HEK293 (cell line): ENCODE measurements at regions not wholly inside any gene's neighbourhood (a gene's known extent, or its start where the extent isn't known, plus 50 kb on each side); places are given as distances from the start of the nearest gene placed in this dataset.

Source experiments
- CTCF ChIA-PET: fragments of 350-600 bp; formaldehyde crosslinking; extraction: SDS; loops from one replicate; lab custom pipeline; 2021; ENCODE audit warnings: antibody characterized with exemption; lab: Yijun Ruan, JAX
- POLR2A ChIA-PET: fragments of 300-600 bp; formaldehyde crosslinking; extraction: SDS; loops from one replicate; lab custom pipeline; 2020; ENCODE audit warnings: antibody characterized with exemption, inconsistent platforms; lab: Yijun Ruan, JAX
- H3K27ac ChIP-seq: fragments of 200-500 bp; sonication (Bioruptor generic); 2 replicates; pipeline ENCODE4 v1.5.1; 2014; ENCODE audit warnings: low read depth, low read length, control low read depth, inconsistent platforms; ENCODE audit errors: extremely low read depth
- H3K36me3 ChIP-seq, 2 experiments: fragments of 200-500 bp in 1 of 2; sonication (Bioruptor generic) in 1 of 2; 1 replicate in 1 of 2; 2 replicates in 1 of 2; pipeline ENCODE4 v1.5.1; 2014 to 2017; ENCODE audit warnings: inconsistent platforms in 2 of 2, low read length in 2 of 2; ENCODE audit not compliant: control insufficient read depth in 2 of 2, insufficient read depth in 1 of 2
- H3K4me1 ChIP-seq: fragments of 200-500 bp; sonication (Bioruptor generic); 2 replicates; pipeline ENCODE4 v1.5.1; 2014; ENCODE audit warnings: mild to moderate bottlenecking, low read length, inconsistent platforms; ENCODE audit not compliant: control insufficient read depth, insufficient read depth
- H3K4me3 ChIP-seq: 2 replicates; pipeline ENCODE4 v1.5.1; 2011; ENCODE audit warnings: low read depth, mild to moderate bottlenecking, control low read depth, low read length, moderate library complexity
- H3K9me3 ChIP-seq: fragments of 200-500 bp; sonication (Bioruptor generic); 2 replicates; pipeline ENCODE4 v1.5.1; 2014; ENCODE audit warnings: low read depth, low read length, inconsistent platforms; ENCODE audit not compliant: control insufficient read depth, insufficient read depth
- EGR2 ChIP-seq: fragments of 450-650 bp; formaldehyde crosslinking; IDR thresholded peaks from 2 replicates; pipeline ENCODE4 v1.5.1; 2016; ENCODE audit warnings: low read depth, missing biosample characterization, missing genetic modification characterization
- GLI4 ChIP-seq: fragments of 450-650 bp; formaldehyde crosslinking; IDR thresholded peaks from 2 replicates; pipeline ENCODE4 v1.5.1; 2016; ENCODE audit warnings: missing biosample characterization, missing genetic modification characterization
- HOXD13 ChIP-seq: sonication (generic); formaldehyde crosslinking; IDR thresholded peaks from 2 replicates; pipeline ENCODE4 v1.8.0; 2022; ENCODE audit warnings: missing genetic modification reagents, borderline replicate concordance
- INSM2 ChIP-seq: fragments of 450-650 bp; formaldehyde crosslinking; IDR thresholded peaks from 2 replicates; pipeline ENCODE4 v1.5.1; 2016; ENCODE audit warnings: missing biosample characterization, missing genetic modification characterization
- KLF1 ChIP-seq: fragments of 450-650 bp; formaldehyde crosslinking; IDR thresholded peaks from 2 replicates; pipeline ENCODE4 v1.5.1; 2016; ENCODE audit warnings: missing biosample characterization, missing genetic modification characterization
- KLF9 ChIP-seq: fragments of 450-650 bp; formaldehyde crosslinking; IDR thresholded peaks from 2 replicates; pipeline ENCODE4 v1.5.1; 2016; ENCODE audit warnings: missing biosample characterization, missing genetic modification characterization, low read depth
- SETDB1 ChIP-seq: IDR thresholded peaks from one replicate; pipeline ENCODE4 v1.6.1; 2017; ENCODE audit warnings: mild to moderate bottlenecking, low read length, moderate library complexity, mixed read lengths; ENCODE audit not compliant: insufficient read length
- SP3 ChIP-seq: fragments of 450-650 bp; formaldehyde crosslinking; IDR thresholded peaks from 2 replicates; pipeline ENCODE4 v1.5.1; 2016; ENCODE audit warnings: missing biosample characterization, missing genetic modification characterization
- SP7 ChIP-seq: fragments of 450-650 bp; formaldehyde crosslinking; IDR thresholded peaks from 2 replicates; pipeline ENCODE4 v1.5.1; 2016; ENCODE audit warnings: missing biosample characterization, missing genetic modification characterization
- TCF7L2 ChIP-seq: IDR thresholded peaks from 2 replicates; pipeline ENCODE4 v1.6.1; 2011; ENCODE audit warnings: low read depth, mild to moderate bottlenecking, inconsistent platforms, low read length, moderate library complexity, borderline replicate concordance
- ZBTB1 ChIP-seq: fragments of 450-650 bp; formaldehyde crosslinking; IDR thresholded peaks from 2 replicates; pipeline ENCODE4 v1.5.1; 2016; ENCODE audit warnings: missing biosample characterization, missing genetic modification characterization
- ZBTB10 ChIP-seq: fragments of 450-650 bp; formaldehyde crosslinking; IDR thresholded peaks from 2 replicates; pipeline ENCODE4 v1.5.1; 2016; ENCODE audit warnings: missing biosample characterization, missing genetic modification characterization
- ZFP3 ChIP-seq: fragments of 450-650 bp; formaldehyde crosslinking; IDR thresholded peaks from 2 replicates; pipeline ENCODE4 v1.5.1; 2016; ENCODE audit warnings: low read depth, missing biosample characterization, missing genetic modification characterization
- ZNF132 ChIP-seq: fragments of 450-650 bp; formaldehyde crosslinking; IDR thresholded peaks from 2 replicates; pipeline ENCODE4 v1.5.1; 2017; ENCODE audit warnings: missing biosample characterization, missing genetic modification characterization, borderline replicate concordance
- ZNF148 ChIP-seq: fragments of 450-650 bp; formaldehyde crosslinking; IDR thresholded peaks from 2 replicates; pipeline ENCODE4 v1.5.0; 2017; ENCODE audit warnings: missing biosample characterization, missing genetic modification characterization, borderline replicate concordance
- ZNF16 ChIP-seq: fragments of 450-650 bp; formaldehyde crosslinking; IDR thresholded peaks from 2 replicates; pipeline ENCODE4 v1.5.1; 2016; ENCODE audit warnings: low read depth, missing biosample characterization, missing genetic modification characterization
- ZNF23 ChIP-seq: fragments of 450-650 bp; formaldehyde crosslinking; IDR thresholded peaks from 2 replicates; pipeline ENCODE4 v1.5.1; 2016; ENCODE audit warnings: missing biosample characterization, missing genetic modification characterization, borderline replicate concordance
- ZNF248 ChIP-seq: fragments of 450-650 bp; formaldehyde crosslinking; IDR thresholded peaks from 2 replicates; pipeline ENCODE4 v1.5.1; 2017; ENCODE audit warnings: missing biosample characterization, missing genetic modification characterization
- ZNF362 ChIP-seq: fragments of 450-650 bp; formaldehyde crosslinking; IDR thresholded peaks from 2 replicates; pipeline ENCODE4 v1.5.1; 2016; ENCODE audit warnings: missing biosample characterization, missing genetic modification characterization
- ZNF366 ChIP-seq: fragments of 450-650 bp; formaldehyde crosslinking; conservative IDR thresholded peaks from 2 replicates; pipeline ENCODE4 v1.5.1; 2016; ENCODE audit warnings: missing biosample characterization, missing genetic modification characterization
- ZNF398 ChIP-seq: fragments of 450-650 bp; formaldehyde crosslinking; IDR thresholded peaks from 2 replicates; pipeline ENCODE4 v1.5.1; 2017; ENCODE audit warnings: missing biosample characterization, missing genetic modification characterization
- ZNF600 ChIP-seq: fragments of 450-650 bp; formaldehyde crosslinking; IDR thresholded peaks from 2 replicates; pipeline ENCODE4 v1.5.1; 2016; ENCODE audit warnings: missing biosample characterization, missing genetic modification characterization
- ZNF610 ChIP-seq: fragments of 450-650 bp; formaldehyde crosslinking; IDR thresholded peaks from 2 replicates; pipeline ENCODE4 v1.5.1; 2016; ENCODE audit warnings: missing biosample characterization, missing genetic modification characterization, borderline replicate concordance
- ZNF747 ChIP-seq: fragments of 450-650 bp; formaldehyde crosslinking; IDR thresholded peaks from 2 replicates; pipeline ENCODE4 v1.5.1; 2016; ENCODE audit warnings: missing biosample characterization, missing genetic modification characterization
- ZNF843 ChIP-seq: fragments of 450-650 bp; formaldehyde crosslinking; IDR thresholded peaks from 2 replicates; pipeline ENCODE4 v1.5.1; 2016; ENCODE audit warnings: missing biosample characterization, missing genetic modification characterization
- ZSCAN16 ChIP-seq: fragments of 450-650 bp; formaldehyde crosslinking; IDR thresholded peaks from 2 replicates; pipeline ENCODE4 v1.5.1; 2016; ENCODE audit warnings: missing biosample characterization, missing genetic modification characterization
- ZSCAN18 ChIP-seq: fragments of 450-650 bp; formaldehyde crosslinking; IDR thresholded peaks from 2 replicates; pipeline ENCODE4 v1.5.1; 2016; ENCODE audit warnings: missing biosample characterization, missing genetic modification characterization

GRCh38 chr2:163324677-163325076 lies 411.1 kb downstream of the FIGN start:
- no peak overlapping the region for H3K4me3 ChIP-seq
- CTCF ChIA-PET, result no interaction called here
- TF ChIP-seq ZSCAN18 (tag by site-specific recombination) (no peak), ZNF747 (tag by site-specific recombination) (no peak), EGR2 (tag by site-specific recombination) (no peak), ZNF610 (no peak), ZNF398 (tag by site-specific recombination) (no peak), ZBTB10 (no peak), ZNF248 (tag by site-specific recombination) (no peak), ZNF366 (tag by site-specific recombination) (no peak), ZNF23 (no peak), ZNF16 (tag by site-specific recombination) (no peak), SETDB1 (no peak), KLF9 (no peak), ZNF843 (no peak), KLF1 (no peak)
- H3K36me3 ChIP-seq, result no peaks in the 10 kb centered on the region
- H3K9me3 ChIP-seq, result no peaks in the 10 kb centered on the region
- POLR2A ChIA-PET, result no interaction called here
- no peak overlapping the region for H3K27ac ChIP-seq
- no peaks in the 10 kb centered on the region for H3K4me1 ChIP-seq

GRCh38 chr2:163319006-163319405 lies 416.8 kb downstream of the FIGN start:
- Histone ChIP-seq H3K4me3 (no peak overlapping the region), H3K27ac (no peak overlapping the region), H3K4me1 (no peaks in the 10 kb centered on the region), H3K9me3 (no peaks in the 10 kb centered on the region), H3K36me3 (no peaks in the 10 kb centered on the region)
- ChIA-PET CTCF (no interaction called here), POLR2A (no interaction called here)
- TF ChIP-seq ZNF148 (tag by site-specific recombination) (no peak), TCF7L2 (no peak), ZNF600 (tag by site-specific recombination) (no peak), SP7 (tag by site-specific recombination) (no peak), INSM2 (tag by site-specific recombination) (no peak), ZFP3 (tag by site-specific recombination) (no peak), SP3 (tag by site-specific recombination) (no peak), ZBTB1 (tag by site-specific recombination) (no peak), GLI4 (tag by site-specific recombination) (no peak), ZSCAN16 (tag by site-specific recombination) (no peak), ZNF132 (tag by site-specific recombination) (no peak), ZNF362 (tag by site-specific recombination) (no peak), HOXD13 (CRISPR knock-in tag) (no peak)
